ENCODE measurements at regions not wholly inside any gene's neighbourhood (a gene's known extent, or its start where the extent isn't known, plus 50 kb on each side); places are given as distances from the start of the nearest gene placed in this dataset.

DNA sequence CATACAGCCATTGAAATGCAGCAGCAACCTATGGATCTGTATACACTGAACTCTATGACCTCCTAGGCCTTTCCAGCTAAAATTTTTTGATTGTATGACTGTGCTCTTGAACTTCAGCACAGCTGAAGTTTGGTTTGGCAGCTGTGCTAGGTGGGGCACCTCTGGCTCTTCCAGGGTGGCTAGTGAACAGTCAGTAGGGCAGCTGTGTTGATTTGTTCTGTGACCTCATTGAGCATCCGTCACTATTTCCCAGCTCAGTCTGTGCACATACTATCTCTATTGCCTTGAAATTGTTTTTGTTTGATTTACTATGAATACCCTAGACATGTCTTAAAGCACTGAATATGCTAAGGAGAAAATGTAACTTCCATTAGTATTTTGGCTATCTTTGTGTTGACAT lies 363.2 kb upstream of the NAALADL2 start:
- no peaks in the 10 kb centered on the region for H3K9me3 ChIP-seq
- no peaks in the 10 kb centered on the region for H3K36me3 ChIP-seq
- no peak overlapping the region for H3K4me3 ChIP-seq (ENCODE audit: low read depth in 1 of 2, low read length in 1 of 2)
- no peaks in the 10 kb centered on the region for H3K4me1 ChIP-seq (ENCODE audit: control insufficient read depth in 1 of 2, insufficient read depth in 1 of 2, low read depth in 1 of 2, low read length in 1 of 2)
- TF ChIP-seq, protein P1, sequence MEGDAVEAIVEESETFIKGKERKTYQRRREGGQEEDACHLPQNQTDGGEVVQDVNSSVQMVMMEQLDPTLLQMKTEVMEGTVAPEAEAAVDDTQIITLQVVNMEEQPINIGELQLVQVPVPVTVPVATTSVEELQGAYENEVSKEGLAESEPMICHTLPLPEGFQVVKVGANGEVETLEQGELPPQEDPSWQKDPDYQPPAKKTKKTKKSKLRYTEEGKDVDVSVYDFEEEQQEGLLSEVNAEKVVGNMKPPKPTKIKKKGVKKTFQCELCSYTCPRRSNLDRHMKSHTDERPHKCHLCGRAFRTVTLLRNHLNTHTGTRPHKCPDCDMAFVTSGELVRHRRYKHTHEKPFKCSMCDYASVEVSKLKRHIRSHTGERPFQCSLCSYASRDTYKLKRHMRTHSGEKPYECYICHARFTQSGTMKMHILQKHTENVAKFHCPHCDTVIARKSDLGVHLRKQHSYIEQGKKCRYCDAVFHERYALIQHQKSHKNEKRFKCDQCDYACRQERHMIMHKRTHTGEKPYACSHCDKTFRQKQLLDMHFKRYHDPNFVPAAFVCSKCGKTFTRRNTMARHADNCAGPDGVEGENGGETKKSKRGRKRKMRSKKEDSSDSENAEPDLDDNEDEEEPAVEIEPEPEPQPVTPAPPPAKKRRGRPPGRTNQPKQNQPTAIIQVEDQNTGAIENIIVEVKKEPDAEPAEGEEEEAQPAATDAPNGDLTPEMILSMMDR (IDR thresholded peaks at IDR 0.05): no peak
- no peaks in the 10 kb centered on the region for H3K27me3 ChIP-seq
- H3K27ac ChIP-seq: no peak overlapping the region

DNA sequence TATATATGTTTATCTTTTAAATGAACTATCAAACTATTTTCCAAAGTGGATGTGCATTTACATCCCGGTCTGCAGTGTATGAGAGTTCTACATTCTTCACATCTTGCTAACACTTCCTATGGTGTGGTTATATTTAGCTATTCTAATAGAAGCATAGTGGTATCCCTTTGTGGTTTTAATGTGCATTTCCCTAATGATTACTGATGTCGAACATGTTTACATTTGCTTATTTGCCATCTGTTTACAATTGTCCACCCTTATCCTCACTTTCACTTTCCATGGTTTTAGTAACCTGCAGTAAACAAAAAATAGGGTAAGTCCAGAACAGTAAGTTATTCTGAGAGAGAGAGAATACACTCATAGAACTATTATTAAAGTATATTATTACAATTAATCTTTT lies 360.5 kb upstream of the NAALADL2 start:
- no peaks in the 10 kb centered on the region for H3K36me3 ChIP-seq
- H3K27me3 ChIP-seq: no peaks in the 10 kb centered on the region
- H3K4me1 ChIP-seq (ENCODE audit: control insufficient read depth in 1 of 2, insufficient read depth in 1 of 2, low read depth in 1 of 2, low read length in 1 of 2): no peaks in the 10 kb centered on the region
- TF ChIP-seq, protein P1 (IDR thresholded peaks at IDR 0.05): no peak
- no peak overlapping the region for H3K27ac ChIP-seq
- H3K4me3 ChIP-seq (ENCODE audit: low read depth in 1 of 2, low read length in 1 of 2): no peak overlapping the region
- no peaks in the 10 kb centered on the region for H3K9me3 ChIP-seq

DNA sequence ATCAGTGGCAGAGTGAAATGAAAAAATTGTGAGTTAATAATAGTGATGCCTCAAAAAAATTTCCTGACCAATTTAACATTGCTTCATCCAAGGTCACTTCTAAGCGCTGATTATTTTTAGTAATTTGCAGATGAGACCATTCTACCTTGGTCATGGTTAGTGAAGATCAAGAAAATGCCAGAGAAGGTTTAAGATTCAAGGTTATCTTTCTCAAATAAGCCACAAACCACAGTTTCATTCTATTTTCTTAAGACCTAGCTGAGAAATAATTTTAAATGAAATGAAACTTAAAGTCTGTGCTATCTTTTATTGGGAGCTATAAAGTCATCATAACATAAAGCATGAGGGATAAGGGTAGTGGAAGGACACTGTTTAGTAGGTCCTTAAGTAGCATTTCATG lies 353.9 kb upstream of the NAALADL2 start:
- no peaks in the 10 kb centered on the region for H3K27me3 ChIP-seq
- no peaks in the 10 kb centered on the region for H3K36me3 ChIP-seq
- no peaks in the 10 kb centered on the region for H3K4me1 ChIP-seq (ENCODE audit: control insufficient read depth in 1 of 2, insufficient read depth in 1 of 2, low read depth in 1 of 2, low read length in 1 of 2)
- H3K4me3 ChIP-seq (ENCODE audit: low read depth in 1 of 2, low read length in 1 of 2): no peak overlapping the region
- TF ChIP-seq, protein P1 (IDR thresholded peaks at IDR 0.05): no peak
- no peaks in the 10 kb centered on the region for H3K9me3 ChIP-seq
- H3K27ac ChIP-seq: no peak overlapping the region

DNA sequence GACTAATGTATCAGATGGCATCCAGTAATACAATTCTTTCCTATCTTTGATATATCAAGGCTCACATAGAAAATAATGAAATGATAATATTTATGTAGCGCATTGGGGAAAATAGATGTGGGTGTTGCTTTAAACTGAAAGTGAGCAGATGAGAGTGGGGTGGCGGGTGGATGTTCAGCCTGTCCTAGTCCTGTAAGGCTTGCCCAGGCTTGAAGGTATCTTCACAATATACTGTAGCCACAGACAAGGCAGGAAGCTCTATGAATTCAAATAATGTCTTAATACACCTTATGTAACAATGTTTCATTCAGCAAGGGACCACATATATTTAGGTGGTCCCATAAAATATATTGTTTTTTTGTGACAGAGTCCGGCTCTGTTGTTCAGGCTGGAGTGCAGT lies 334.9 kb upstream of the NAALADL2 start:
- Histone ChIP-seq H3K4me1 (ENCODE audit: control insufficient read depth in 1 of 2, insufficient read depth in 1 of 2, low read depth in 1 of 2, low read length in 1 of 2) (no peaks in the 10 kb centered on the region), H3K27me3 (no peaks in the 10 kb centered on the region), H3K27ac (no peak overlapping the region), H3K36me3 (no peaks in the 10 kb centered on the region), H3K4me3 (ENCODE audit: low read depth in 1 of 2, low read length in 1 of 2) (no peak overlapping the region), H3K9me3 (no peaks in the 10 kb centered on the region)
- TF ChIP-seq, protein P1 (IDR thresholded peaks at IDR 0.05): no peak

DNA sequence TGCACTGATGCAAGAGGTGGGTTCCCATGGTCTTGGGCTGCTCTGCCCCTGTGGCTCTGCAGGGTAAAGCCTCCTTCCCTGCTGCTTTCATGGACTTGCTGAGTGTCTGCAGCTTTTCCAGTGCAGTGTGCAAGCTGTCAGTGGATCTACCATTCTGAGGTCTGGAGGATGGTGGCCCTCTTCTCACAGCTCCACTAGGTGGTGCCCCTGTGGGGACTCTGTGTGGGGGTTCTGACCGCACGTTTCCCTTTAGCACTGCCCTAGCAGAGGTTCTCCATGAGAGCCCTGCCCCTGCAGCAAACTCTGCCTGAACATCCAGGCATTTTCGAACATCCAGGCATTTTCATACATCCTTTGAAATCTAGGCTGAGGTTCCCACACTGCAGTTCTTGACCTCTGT lies 329.8 kb upstream of the NAALADL2 start:
- H3K27ac ChIP-seq: no peak overlapping the region
- H3K4me3 ChIP-seq (ENCODE audit: low read depth in 1 of 2, low read length in 1 of 2): no peak overlapping the region
- H3K36me3 ChIP-seq: no peaks in the 10 kb centered on the region
- H3K4me1 ChIP-seq (ENCODE audit: control insufficient read depth in 1 of 2, insufficient read depth in 1 of 2, low read depth in 1 of 2, low read length in 1 of 2): no peaks in the 10 kb centered on the region
- H3K9me3 ChIP-seq: no peaks in the 10 kb centered on the region
- TF ChIP-seq, protein P1 (IDR thresholded peaks at IDR 0.05): no peak
- H3K27me3 ChIP-seq: no peaks in the 10 kb centered on the region

Data from neutrophil (primary cell).